Gastrocnemius medialis (tissue), 4 donors: ENCODE measurements at regions not wholly inside any gene's neighbourhood (a gene's known extent, or its start where the extent isn't known, plus 50 kb on each side); places are given as distances from the start of the nearest gene placed in this dataset.

Experiments used
- ATAC-seq, 2 donors: fragments of 150-250 bp; one replicate each; pipeline ENCODE4 v1.9.1; 2016
- DNase-seq, 2 donors: peaks; one replicate each; pipeline ENCODE4 v3.0.0-alpha.2; 2019
- H3K27ac ChIP-seq, 4 donors: fragments of 200-600 bp; sonication (generic); 1 replicate in 1 of 4; 2 replicates in 3 of 4; pipeline ENCODE4 v1.5.1; 2016 to 2018; ENCODE audit warnings: mild to moderate bottlenecking in 2 of 4, moderate library complexity in 1 of 4
- H3K27me3 ChIP-seq, 3 donors: fragments of 200-600 bp; sonication (generic) in 2 of 3; 1 replicate in 1 of 3; 2 replicates in 2 of 3; pipeline versions ENCODE4 v1.5.1 to v1.6.0; 2016 to 2019; ENCODE audit warnings: mild to moderate bottlenecking in 1 of 3, moderate library complexity in 1 of 3
- H3K36me3 ChIP-seq, 2 donors: fragments of 200-600 bp; sonication (generic) in 1 of 2; one replicate each; pipeline ENCODE4 v1.5.1; 2017 to 2018
- H3K4me1 ChIP-seq, 2 donors: fragments of 200-600 bp; sonication (generic) in 1 of 2; one replicate each; pipeline ENCODE4 v1.5.1; 2016 to 2017; ENCODE audit warnings: mild to moderate bottlenecking in 2 of 2
- H3K4me3 ChIP-seq, 4 donors: fragments of 200-600 bp; sonication (generic) in 3 of 4; 1 replicate in 1 of 4; 2 replicates in 3 of 4; pipeline ENCODE4 v1.5.1; 2016 to 2019; ENCODE audit warnings: mild to moderate bottlenecking in 2 of 4
- H3K9me3 ChIP-seq, 3 donors: fragments of 200-600 bp; sonication (generic) in 2 of 3; 1 replicate in 1 of 3; 2 replicates in 2 of 3; pipeline ENCODE4 v1.5.1; 2016 to 2019
- POLR2A ChIP-seq, 2 donors: fragments of 450-650 bp; IDR thresholded peaks; one replicate each; pipeline ENCODE4 v1.6.1; 2017; ENCODE audit warnings: antibody characterized with exemption in 2 of 2, mild to moderate bottlenecking in 2 of 2, moderate library complexity in 2 of 2
- in situ Hi-C, 4 donors: fragments of 200-750 bp; cut with MboI; loops; one replicate each; pipeline versions ENCODE4 v1.15.0 to v1.8.0; 2017; ENCODE audit warnings: low sequenced_read_pairs in 4 of 4
- intact Hi-C: fragments of 100-400 bp; cut with DNase I; formaldehyde crosslinking; loops from one replicate; pipeline ENCODE4 v1.15.1; 2023; ENCODE audit warnings: low total_unique reads
- TF ChIP-seq, protein P1 (sequence below), 5 experiments: fragments of 450-650 bp in 3 of 5; fragments of 200-600 bp in 2 of 5; sonication (generic) in 2 of 5; IDR thresholded peaks in 4 of 5; conservative IDR thresholded peaks in 1 of 5; 1 replicate in 4 of 5; 2 replicates in 1 of 5; pipeline ENCODE4 v1.5.1; 2016 to 2019; ENCODE audit warnings: antibody characterized with exemption in 5 of 5, mild to moderate bottlenecking in 3 of 5, moderate library complexity in 3 of 5

DNA sequence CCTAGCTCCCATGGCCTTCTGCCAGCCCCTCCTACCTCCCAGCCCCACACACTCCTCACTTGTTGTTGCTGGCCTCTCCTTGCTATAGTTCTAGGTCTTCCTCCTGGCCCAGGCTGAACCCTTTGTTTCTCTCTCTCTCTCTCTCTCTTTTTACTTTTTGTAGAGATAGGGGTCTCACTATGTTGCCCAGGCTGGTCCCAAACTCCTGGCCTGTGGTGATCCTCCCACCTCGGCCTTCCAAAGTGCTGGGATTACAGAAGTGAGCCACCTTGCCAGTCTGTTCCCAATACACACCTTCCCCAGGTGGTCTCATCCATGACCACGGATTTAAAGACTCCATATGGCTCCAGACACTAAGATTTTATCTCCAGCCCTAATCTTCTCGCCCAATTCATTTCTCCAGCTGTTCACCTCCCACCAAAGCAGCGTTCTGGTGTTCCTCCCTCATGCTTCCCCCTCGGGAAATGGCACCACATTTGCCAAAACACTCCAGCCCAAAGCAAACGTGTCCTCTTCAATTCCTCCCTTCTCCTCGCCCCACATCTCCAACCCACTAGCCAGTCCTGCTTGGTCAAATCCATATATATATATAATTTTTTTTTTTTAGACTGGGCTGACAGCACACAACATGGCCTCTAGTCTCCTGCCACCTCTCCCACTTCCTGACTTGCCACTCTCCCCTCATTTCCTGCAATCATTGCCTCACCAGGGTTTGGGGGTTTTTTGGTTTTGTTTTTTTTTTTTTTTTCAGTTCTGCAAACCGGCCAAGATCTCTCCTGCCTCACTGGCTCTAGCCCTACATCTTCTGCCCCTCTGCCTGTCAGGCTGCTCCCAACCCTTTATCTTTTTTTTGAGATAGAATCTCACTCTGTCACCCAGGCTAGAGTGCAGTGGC is 104.4 kb downstream of the NCR2 start:
- no peaks in the 10 kb centered on the region for H3K27me3 ChIP-seq
- no peak for TF ChIP-seq POLR2A (IDR thresholded peaks at IDR 0.05)
- TF ChIP-seq, protein P1, sequence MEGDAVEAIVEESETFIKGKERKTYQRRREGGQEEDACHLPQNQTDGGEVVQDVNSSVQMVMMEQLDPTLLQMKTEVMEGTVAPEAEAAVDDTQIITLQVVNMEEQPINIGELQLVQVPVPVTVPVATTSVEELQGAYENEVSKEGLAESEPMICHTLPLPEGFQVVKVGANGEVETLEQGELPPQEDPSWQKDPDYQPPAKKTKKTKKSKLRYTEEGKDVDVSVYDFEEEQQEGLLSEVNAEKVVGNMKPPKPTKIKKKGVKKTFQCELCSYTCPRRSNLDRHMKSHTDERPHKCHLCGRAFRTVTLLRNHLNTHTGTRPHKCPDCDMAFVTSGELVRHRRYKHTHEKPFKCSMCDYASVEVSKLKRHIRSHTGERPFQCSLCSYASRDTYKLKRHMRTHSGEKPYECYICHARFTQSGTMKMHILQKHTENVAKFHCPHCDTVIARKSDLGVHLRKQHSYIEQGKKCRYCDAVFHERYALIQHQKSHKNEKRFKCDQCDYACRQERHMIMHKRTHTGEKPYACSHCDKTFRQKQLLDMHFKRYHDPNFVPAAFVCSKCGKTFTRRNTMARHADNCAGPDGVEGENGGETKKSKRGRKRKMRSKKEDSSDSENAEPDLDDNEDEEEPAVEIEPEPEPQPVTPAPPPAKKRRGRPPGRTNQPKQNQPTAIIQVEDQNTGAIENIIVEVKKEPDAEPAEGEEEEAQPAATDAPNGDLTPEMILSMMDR (IDR thresholded peaks at IDR 0.05 in 4 of 5, conservative IDR thresholded peaks at IDR 0.05 in 1 of 5), result no peak
- in situ Hi-C loops (no loop called here), intact Hi-C loops (no loop called here)
- no peak overlapping the region for H3K27ac ChIP-seq
- no peak overlapping the region for H3K4me3 ChIP-seq
- H3K36me3 ChIP-seq, result no peaks in the 10 kb centered on the region
- H3K4me1 ChIP-seq, result peaks cover 12 to 18% of the 10 kb centered on the region in 2 donors
- ATAC-seq (no peak), DNase-seq (no peak)
- no peaks in the 10 kb centered on the region for H3K9me3 ChIP-seq

GRCh38 chr6:41440958-41441357 is 105.2 kb upstream of the FOXP4 start:
- no peaks in the 10 kb centered on the region for H3K27me3 ChIP-seq

GRCh38 chr6:41441598-41442351 is 104.4 kb upstream of the FOXP4 start:
- Histone ChIP-seq H3K4me3 (no peak overlapping the region), H3K4me1 (peaks cover 12 to 18% of the 10 kb centered on the region in 2 donors), H3K27ac (no peak overlapping the region), H3K9me3 (no peaks in the 10 kb centered on the region), H3K36me3 (no peaks in the 10 kb centered on the region), H3K27me3 (no peaks in the 10 kb centered on the region)
- in situ Hi-C loops, result no loop called here
- intact Hi-C loops, result no loop called here
- no peak for DNase-seq
- no peak for ATAC-seq
- TF ChIP-seq POLR2A (IDR thresholded peaks at IDR 0.05), result no peak
- TF ChIP-seq, protein P1 (IDR thresholded peaks at IDR 0.05 in 4 of 5, conservative IDR thresholded peaks at IDR 0.05 in 1 of 5), result no peak

More at GRCh38 chr6:41440958-41441357, 105.2 kb upstream of the FOXP4 start:
- Histone ChIP-seq H3K9me3 (no peaks in the 10 kb centered on the region), H3K36me3 (no peaks in the 10 kb centered on the region), H3K27ac (no peak overlapping the region), H3K4me3 (no peak overlapping the region), H3K4me1 (peaks cover 12 to 18% of the 10 kb centered on the region in 2 donors)
- ATAC-seq (no peak), DNase-seq (no peak)
- in situ Hi-C loops (no loop called here), intact Hi-C loops (no loop called here)
- TF ChIP-seq POLR2A (IDR thresholded peaks at IDR 0.05), result no peak
- TF ChIP-seq, protein P1 (IDR thresholded peaks at IDR 0.05 in 4 of 5, conservative IDR thresholded peaks at IDR 0.05 in 1 of 5), result no peak

DNA sequence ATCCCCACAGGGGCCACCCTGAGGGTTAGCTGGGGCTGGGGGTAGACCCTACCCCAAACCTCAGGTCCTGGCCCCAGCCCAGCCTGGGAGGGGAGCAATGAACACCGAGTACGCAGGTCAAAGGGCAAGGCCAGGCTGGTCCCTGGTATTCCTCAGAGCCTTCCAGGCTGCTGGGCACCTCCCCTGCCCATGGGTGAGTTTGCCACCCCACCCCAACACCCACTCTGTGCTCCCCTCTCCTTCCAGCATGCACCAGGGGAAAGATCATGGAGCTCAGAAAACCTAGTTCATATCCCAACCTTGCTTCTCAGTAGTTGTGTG is 103.9 kb upstream of the FOXP4 start:
- Histone ChIP-seq H3K27me3 (no peaks in the 10 kb centered on the region), H3K4me1 (peaks cover 12 to 18% of the 10 kb centered on the region in 2 donors), H3K9me3 (no peaks in the 10 kb centered on the region), H3K36me3 (no peaks in the 10 kb centered on the region), H3K4me3 (no peak overlapping the region), H3K27ac (no peak overlapping the region)
- DNase-seq (no peak), ATAC-seq (no peak)
- intact Hi-C loops, result no loop called here
- TF ChIP-seq POLR2A (IDR thresholded peaks at IDR 0.05), result no peak
- TF ChIP-seq, protein P1 (IDR thresholded peaks at IDR 0.05 in 4 of 5, conservative IDR thresholded peaks at IDR 0.05 in 1 of 5), result no peak
- in situ Hi-C loops, result no loop called here
